ENCODE measurements at regions not wholly inside any gene's neighbourhood (a gene's known extent, or its start where the extent isn't known, plus 50 kb on each side); places are given as distances from the start of the nearest gene placed in this dataset.
"Not testable (repeated sequence)": the region's sequence is repeated elsewhere in the genome, so short reads cannot be mapped to it uniquely, and the experiment has no call there.

GRCh38 chr21:5022748-5023147 is 5498.6 kb upstream of the TPTE start:
- not testable (repeated sequence) for TF ChIP-seq CTCF, POLR2AphosphoS5, POLR2A (IDR thresholded peaks at IDR 0.05)
